HG03108 (cell line): ENCODE measurements at regions not wholly inside any gene's neighbourhood (a gene's known extent, or its start where the extent isn't known, plus 50 kb on each side); places are given as distances from the start of the nearest gene placed in this dataset.

Experiments used
- ATAC-seq: cut with Tn5 transposase; IDR thresholded peaks from one replicate; pipeline ENCODE4 v1.9.1; 2021; ENCODE audit warnings: moderate library complexity; ENCODE audit not compliant: unreplicated experiment

- ATAC-seq = no peak
Measured at GRCh38 chr16:85479972-85480726, 133.0 kb upstream of the GSE1 start.

GRCh38 chr16:85480727-85481101 lies 132.4 kb upstream of the GSE1 start:
- ATAC-seq = no peak

GRCh38 chr16:85481206-85481605 lies 131.9 kb upstream of the GSE1 start:
- ATAC-seq = no peak

GRCh38 chr16:85481738-85482137 lies 131.4 kb upstream of the GSE1 start:
- ATAC-seq = no peak

GRCh38 chr16:85483424-85483823 lies 129.7 kb upstream of the GSE1 start:
- ATAC-seq = no peak

GRCh38 chr16:85484347-85485300 lies 128.5 kb upstream of the GSE1 start:
- ATAC-seq = no peak

- no peak for ATAC-seq
Measured at GRCh38 chr16:85485379-85485778, 127.7 kb upstream of the GSE1 start.

- ATAC-seq = no peak
Measured at GRCh38 chr16:85486256-85486915, 126.7 kb upstream of the GSE1 start.

- ATAC-seq = no peak
Measured at GRCh38 chr16:85488414-85488813, 124.7 kb upstream of the GSE1 start.

- ATAC-seq = no peak
Measured at GRCh38 chr16:85490407-85491057, 122.6 kb upstream of the GSE1 start.

- ATAC-seq = no peak
Measured at GRCh38 chr16:85491058-85491771, 121.9 kb upstream of the GSE1 start.

- ATAC-seq = no peak
Measured at GRCh38 chr16:85491798-85492294, 121.3 kb upstream of the GSE1 start.

- ATAC-seq = no peak
Measured at GRCh38 chr16:85492295-85492864, 120.7 kb upstream of the GSE1 start.

GRCh38 chr16:85494315-85494714 lies 118.8 kb upstream of the GSE1 start:
- no peak for ATAC-seq

GRCh38 chr16:85495259-85495658 lies 117.9 kb upstream of the GSE1 start:
- ATAC-seq = no peak

GRCh38 chr16:85495823-85496538 lies 117.1 kb upstream of the GSE1 start:
- ATAC-seq = no peak

GRCh38 chr16:85497622-85498314 lies 115.4 kb upstream of the GSE1 start:
- no peak for ATAC-seq

GRCh38 chr16:85498607-85499006 lies 114.5 kb upstream of the GSE1 start:
- ATAC-seq = peak; percentile 71

- no peak for ATAC-seq
Measured at GRCh38 chr16:85500220-85500619, 112.9 kb upstream of the GSE1 start.
